ENCODE measurements at regions not wholly inside any gene's neighbourhood (a gene's known extent, or its start where the extent isn't known, plus 50 kb on each side); places are given as distances from the start of the nearest gene placed in this dataset.

GRCh38 chr12:123062681-123063486 lies 82.4 kb downstream of the ARL6IP4 start:
- BruUV-seq (replicated peaks) = no TSS peak
- Histone ChIP-seq H3K79me2 (ENCODE audit: insufficient read depth, low read length) (no peaks in the 10 kb centered on the region), H4K20me1 (ENCODE audit: insufficient read depth) (no peaks in the 10 kb centered on the region), H3K4me3 (replicated peaks in 1 of 2; ENCODE audit: low read depth in 1 of 2, low read length in 2 of 2) (peak overlapping the region in 1 of 2 experiments; percentile 32; a peak in 2 of 4 replicates), H3K9me3 (ENCODE audit: control insufficient read depth in 1 of 2, insufficient read depth in 1 of 2, low read depth in 1 of 2, low read length in 2 of 2) (no peaks in the 10 kb centered on the region), H3K4me2 (ENCODE audit: low read length) (peak overlapping the region; percentile 84), H3K27me3 (ENCODE audit: insufficient read depth, low read length) (no peaks in the 10 kb centered on the region), H3K9me2 (ENCODE audit: insufficient read depth) (no peaks in the 10 kb centered on the region), H3K4me1 (ENCODE audit: control insufficient read depth in 1 of 2, insufficient read depth in 2 of 2, low read length in 2 of 2) (peaks cover 21 to 29% of the 10 kb centered on the region in 2 experiments), H3K9ac (ENCODE audit: low read length) (peak overlapping the region; percentile 42), H3K27ac (ENCODE audit: low read depth, low read length) (peak overlapping the region; percentile 66), H3K36me3 (ENCODE audit: control insufficient read depth in 1 of 2, insufficient read depth in 2 of 2, low read length in 2 of 2) (no peaks in the 10 kb centered on the region), H2AFZ (ENCODE audit: low read depth, low read length, poor library complexity, severe bottlenecking) (no peak overlapping the region)
- intact Hi-C loops (cut with micrococcal nuclease) = no loop called here
- DNase-seq (ENCODE audit: low read depth, low spot score) (peak; percentile 18), ATAC-seq (peak; percentile 73)
- RAD21 ChIA-PET (ENCODE audit: low non-redundant PET in 1 of 2, low total read pairs in 2 of 2, uncharacterized antibody in 2 of 2, unreplicated experiment in 2 of 2) = no interaction called here
- CTCF ChIA-PET = no interaction called here
- POLR2A ChIA-PET = no interaction called here
- TF ChIP-seq, protein P1, sequence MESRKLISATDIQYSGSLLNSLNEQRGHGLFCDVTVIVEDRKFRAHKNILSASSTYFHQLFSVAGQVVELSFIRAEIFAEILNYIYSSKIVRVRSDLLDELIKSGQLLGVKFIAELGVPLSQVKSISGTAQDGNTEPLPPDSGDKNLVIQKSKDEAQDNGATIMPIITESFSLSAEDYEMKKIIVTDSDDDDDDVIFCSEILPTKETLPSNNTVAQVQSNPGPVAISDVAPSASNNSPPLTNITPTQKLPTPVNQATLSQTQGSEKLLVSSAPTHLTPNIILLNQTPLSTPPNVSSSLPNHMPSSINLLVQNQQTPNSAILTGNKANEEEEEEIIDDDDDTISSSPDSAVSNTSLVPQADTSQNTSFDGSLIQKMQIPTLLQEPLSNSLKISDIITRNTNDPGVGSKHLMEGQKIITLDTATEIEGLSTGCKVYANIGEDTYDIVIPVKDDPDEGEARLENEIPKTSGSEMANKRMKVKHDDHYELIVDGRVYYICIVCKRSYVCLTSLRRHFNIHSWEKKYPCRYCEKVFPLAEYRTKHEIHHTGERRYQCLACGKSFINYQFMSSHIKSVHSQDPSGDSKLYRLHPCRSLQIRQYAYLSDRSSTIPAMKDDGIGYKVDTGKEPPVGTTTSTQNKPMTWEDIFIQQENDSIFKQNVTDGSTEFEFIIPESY (IDR thresholded peaks at IDR 0.05; ENCODE audit: extremely low read depth, insufficient replicate concordance, low read length) = no peak
- TF ChIP-seq POLR2A (IDR thresholded peaks at IDR 0.05; ENCODE audit: borderline replicate concordance, extremely low read depth, insufficient read depth, insufficient read length) (no peak), CEBPB (IDR thresholded peaks at IDR 0.05; ENCODE audit: low read depth) (no peak), ZFX (IDR thresholded peaks at IDR 0.05) (no peak), ATF3 (IDR thresholded peaks at IDR 0.05) (no peak), YY1 (IDR thresholded peaks at IDR 0.05; ENCODE audit: extremely low read depth, insufficient replicate concordance, low read depth, low read length) (no peak), ZNF274 (IDR thresholded peaks at IDR 0.05; ENCODE audit: low read depth, low read length) (no peak), FOSL1 (IDR thresholded peaks at IDR 0.05; ENCODE audit: low read depth) (peak; percentile 69; the same call in 1 of the 2 replicates), RAD21 (IDR thresholded peaks at IDR 0.05; ENCODE audit: low read depth) (no peak), EZH2 (IDR thresholded peaks at IDR 0.05) (no peak), SP1 (IDR thresholded peaks at IDR 0.05; ENCODE audit: low read depth) (peak; percentile 52; the same call in 1 of the 2 replicates), POLR2AphosphoS5 (IDR thresholded peaks at IDR 0.05; ENCODE audit: low read depth, low read length) (no peak), SIN3A (IDR thresholded peaks at IDR 0.05; ENCODE audit: low read depth) (no peak), SRF (IDR thresholded peaks at IDR 0.05; ENCODE audit: low read depth) (no peak), EGR1 (IDR thresholded peaks at IDR 0.05; ENCODE audit: low read depth) (no peak), ELF1 (IDR thresholded peaks at IDR 0.05; ENCODE audit: borderline replicate concordance, low read depth) (no peak), TCF7L2 (IDR thresholded peaks at IDR 0.05; ENCODE audit: borderline replicate concordance, extremely low read depth, insufficient read depth, insufficient read length) (peak; percentile 40), EZH2phosphoT487 (IDR thresholded peaks at IDR 0.05; ENCODE audit: borderline replicate concordance) (no peak), CBX3 (IDR thresholded peaks at IDR 0.05; ENCODE audit: low read depth) (no peak)
- TF ChIP-seq, protein P2, sequence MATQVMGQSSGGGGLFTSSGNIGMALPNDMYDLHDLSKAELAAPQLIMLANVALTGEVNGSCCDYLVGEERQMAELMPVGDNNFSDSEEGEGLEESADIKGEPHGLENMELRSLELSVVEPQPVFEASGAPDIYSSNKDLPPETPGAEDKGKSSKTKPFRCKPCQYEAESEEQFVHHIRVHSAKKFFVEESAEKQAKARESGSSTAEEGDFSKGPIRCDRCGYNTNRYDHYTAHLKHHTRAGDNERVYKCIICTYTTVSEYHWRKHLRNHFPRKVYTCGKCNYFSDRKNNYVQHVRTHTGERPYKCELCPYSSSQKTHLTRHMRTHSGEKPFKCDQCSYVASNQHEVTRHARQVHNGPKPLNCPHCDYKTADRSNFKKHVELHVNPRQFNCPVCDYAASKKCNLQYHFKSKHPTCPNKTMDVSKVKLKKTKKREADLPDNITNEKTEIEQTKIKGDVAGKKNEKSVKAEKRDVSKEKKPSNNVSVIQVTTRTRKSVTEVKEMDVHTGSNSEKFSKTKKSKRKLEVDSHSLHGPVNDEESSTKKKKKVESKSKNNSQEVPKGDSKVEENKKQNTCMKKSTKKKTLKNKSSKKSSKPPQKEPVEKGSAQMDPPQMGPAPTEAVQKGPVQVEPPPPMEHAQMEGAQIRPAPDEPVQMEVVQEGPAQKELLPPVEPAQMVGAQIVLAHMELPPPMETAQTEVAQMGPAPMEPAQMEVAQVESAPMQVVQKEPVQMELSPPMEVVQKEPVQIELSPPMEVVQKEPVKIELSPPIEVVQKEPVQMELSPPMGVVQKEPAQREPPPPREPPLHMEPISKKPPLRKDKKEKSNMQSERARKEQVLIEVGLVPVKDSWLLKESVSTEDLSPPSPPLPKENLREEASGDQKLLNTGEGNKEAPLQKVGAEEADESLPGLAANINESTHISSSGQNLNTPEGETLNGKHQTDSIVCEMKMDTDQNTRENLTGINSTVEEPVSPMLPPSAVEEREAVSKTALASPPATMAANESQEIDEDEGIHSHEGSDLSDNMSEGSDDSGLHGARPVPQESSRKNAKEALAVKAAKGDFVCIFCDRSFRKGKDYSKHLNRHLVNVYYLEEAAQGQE (IDR thresholded peaks at IDR 0.05; ENCODE audit: low read depth) = no peak
- TF ChIP-seq, protein P3, sequence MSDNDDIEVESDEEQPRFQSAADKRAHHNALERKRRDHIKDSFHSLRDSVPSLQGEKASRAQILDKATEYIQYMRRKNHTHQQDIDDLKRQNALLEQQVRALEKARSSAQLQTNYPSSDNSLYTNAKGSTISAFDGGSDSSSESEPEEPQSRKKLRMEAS (IDR thresholded peaks at IDR 0.05) = peak; percentile 56

Measured in HCT116 (cell line).